Glutamatergic neuron (in vitro differentiated cells): ENCODE measurements at regions not wholly inside any gene's neighbourhood (a gene's known extent, or its start where the extent isn't known, plus 50 kb on each side); places are given as distances from the start of the nearest gene placed in this dataset.
A peak's percentile ranks its signal among the peaks of the same experiment; 100 is the strongest.

Experiments
- DNase-seq: peaks from one replicate; pipeline ENCODE4 v3.0.0; 2022
- H3K27ac Mint-ChIP-seq: one replicate; pipeline ENCODE4 v1.8.0; 2020; ENCODE audit warnings: mild to moderate bottlenecking, mixed read lengths, inconsistent platforms; ENCODE audit not compliant: unreplicated experiment
- H3K27me3 Mint-ChIP-seq: one replicate; pipeline ENCODE4 v1.8.0; 2020; ENCODE audit warnings: mild to moderate bottlenecking, moderate library complexity, mixed read lengths, inconsistent platforms; ENCODE audit not compliant: unreplicated experiment
- H3K36me3 Mint-ChIP-seq: one replicate; pipeline ENCODE4 v1.8.0; 2020; ENCODE audit warnings: mild to moderate bottlenecking, mixed read lengths, inconsistent platforms; ENCODE audit not compliant: unreplicated experiment
- H3K4me1 Mint-ChIP-seq: one replicate; pipeline ENCODE4 v1.8.0; 2020; ENCODE audit warnings: mild to moderate bottlenecking, low read depth, mixed read lengths, inconsistent platforms; ENCODE audit not compliant: unreplicated experiment
- H3K4me3 Mint-ChIP-seq: one replicate; pipeline ENCODE4 v1.8.0; 2020; ENCODE audit warnings: mild to moderate bottlenecking, mixed read lengths, inconsistent platforms; ENCODE audit not compliant: unreplicated experiment
- H3K9me3 Mint-ChIP-seq: one replicate; pipeline ENCODE4 v1.8.0; 2020; ENCODE audit warnings: mild to moderate bottlenecking, moderate library complexity, mixed read lengths, inconsistent platforms; ENCODE audit not compliant: unreplicated experiment
- CTCF ChIP-seq: fragments of 200-600 bp; sonication (generic); IDR thresholded peaks from one replicate; pipeline ENCODE4 v1.5.0; 2021; ENCODE audit not compliant: partially characterized antibody, unreplicated experiment

DNA sequence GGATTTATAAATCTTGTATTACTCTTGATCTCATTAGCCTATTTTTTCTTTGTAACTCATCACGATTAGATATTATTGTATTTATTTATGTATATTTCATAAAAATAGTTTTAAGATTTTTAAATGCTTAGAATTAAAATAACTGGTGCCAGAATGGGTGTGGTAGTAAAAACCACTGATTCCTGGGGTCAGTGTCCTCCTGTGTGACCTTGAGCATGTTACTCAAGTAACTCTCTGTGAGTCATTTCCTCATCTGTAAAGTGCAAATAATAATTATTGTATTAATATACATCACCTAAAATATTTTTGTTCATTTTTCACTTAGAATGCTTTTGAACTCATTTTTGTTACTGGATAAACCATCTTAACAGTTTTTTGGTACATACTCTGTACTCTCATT is 91.3 kb upstream of the TMEM229A start:
- DNase-seq: no peak
- Mint-ChIP-seq H3K4me1 (no peaks in the 10 kb centered on the region), H3K4me3 (no peak overlapping the region), H3K9me3 (no peaks in the 10 kb centered on the region), H3K27me3 (no peaks in the 10 kb centered on the region), H3K27ac (no peak overlapping the region), H3K36me3 (no peaks in the 10 kb centered on the region)
- TF ChIP-seq CTCF: no peak

GRCh38 chr7:124120911-124121310 is 88.0 kb upstream of the TMEM229A start:
- no peaks in the 10 kb centered on the region for H3K4me1 Mint-ChIP-seq
- DNase-seq: no peak
- no peak overlapping the region for H3K27ac Mint-ChIP-seq
- no peak overlapping the region for H3K4me3 Mint-ChIP-seq
- no peak for TF ChIP-seq CTCF
- H3K36me3 Mint-ChIP-seq: no peaks in the 10 kb centered on the region
- H3K9me3 Mint-ChIP-seq: no peaks in the 10 kb centered on the region
- no peaks in the 10 kb centered on the region for H3K27me3 Mint-ChIP-seq

- Mint-ChIP-seq H3K4me3 (no peak overlapping the region), H3K27ac (no peak overlapping the region), H3K36me3 (no peaks in the 10 kb centered on the region), H3K9me3 (no peaks in the 10 kb centered on the region), H3K4me1 (no peaks in the 10 kb centered on the region), H3K27me3 (no peaks in the 10 kb centered on the region)
- no peak for DNase-seq
- no peak for TF ChIP-seq CTCF
These were observed 80.2 kb upstream of the TMEM229A start for GRCh38 chr7:124113045-124113444.

DNA sequence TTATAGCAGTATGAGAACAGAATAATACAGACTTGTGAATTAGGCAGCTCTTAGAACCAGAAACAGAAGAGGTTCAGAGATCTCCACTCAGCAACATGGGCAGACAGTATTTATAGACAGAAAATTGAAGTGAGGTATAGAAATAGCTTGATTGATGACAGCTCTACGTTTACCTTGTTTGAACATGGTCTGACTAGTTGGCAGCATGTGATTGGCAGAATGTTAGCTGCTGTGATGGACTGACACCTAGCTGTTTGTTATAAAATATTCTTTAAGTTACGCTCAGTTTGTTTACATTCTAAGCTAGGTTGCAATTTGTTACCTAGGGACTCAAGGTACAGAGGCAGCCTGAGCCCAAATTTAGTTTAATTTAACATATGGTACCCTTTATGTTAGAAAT is 73.7 kb upstream of the TMEM229A start:
- TF ChIP-seq CTCF: no peak
- Mint-ChIP-seq H3K9me3 (no peaks in the 10 kb centered on the region), H3K27ac (no peak overlapping the region), H3K4me1 (no peaks in the 10 kb centered on the region), H3K36me3 (no peaks in the 10 kb centered on the region), H3K27me3 (no peaks in the 10 kb centered on the region), H3K4me3 (no peak overlapping the region)
- DNase-seq: no peak

- Mint-ChIP-seq H3K36me3 (no peaks in the 10 kb centered on the region), H3K4me1 (no peaks in the 10 kb centered on the region)
These were observed 68.4 kb upstream of the TMEM229A start for GRCh38 chr7:124101173-124101768.

More at GRCh38 chr7:124101173-124101768, 68.4 kb upstream of the TMEM229A start:
- DNase-seq: no peak
- TF ChIP-seq CTCF: peak; percentile 60
- Mint-ChIP-seq H3K27me3 (no peaks in the 10 kb centered on the region), H3K27ac (no peak overlapping the region), H3K4me3 (no peak overlapping the region), H3K9me3 (no peaks in the 10 kb centered on the region)
